22Rv1 (cell line): ENCODE measurements at regions not wholly inside any gene's neighbourhood (a gene's known extent, or its start where the extent isn't known, plus 50 kb on each side); places are given as distances from the start of the nearest gene placed in this dataset.

Experiments
- CTCF ChIP-seq: fragments of 450-650 bp; IDR thresholded peaks from 2 replicates; pipeline ENCODE4 v1.5.1; 2017; ENCODE audit warnings: mild to moderate bottlenecking
- ZFX ChIP-seq: fragments of 450-650 bp; IDR thresholded peaks from 2 replicates; pipeline ENCODE4 v1.6.1; 2017; ENCODE audit warnings: antibody characterized with exemption, borderline replicate concordance

GRCh38 chr1:68314151-68314780 lies 81.9 kb upstream of the WLS start:
- TF ChIP-seq CTCF (no peak), ZFX (no peak)
